HepG2 (cell line): ENCODE measurements at regions not wholly inside any gene's neighbourhood (a gene's known extent, or its start where the extent isn't known, plus 50 kb on each side); places are given as distances from the start of the nearest gene placed in this dataset.

Experiments used
- ATAC-seq: fragments of 200-7000 bp; cut with Tn5 transposase; 3 replicates; pipeline ENCODE4 v1.9.1; 2020; ENCODE audit warnings: mild to moderate bottlenecking, moderate library complexity
- BruUV-seq: library from RNA; stranded (reverse); fragments of 400-500 nt; replicated peaks from 2 replicates; lab custom pipeline; 2021; lab: Mats Ljungman, UMichigan
- CTCF ChIA-PET: fragments of 300-600 bp; formaldehyde crosslinking; extraction: SDS; loops from one replicate; lab custom pipeline; 2021; ENCODE audit warnings: low total read pairs, inconsistent platforms, low intra/inter-chr PET ratio; lab: Yijun Ruan, JAX
- POLR2A ChIA-PET: fragments of 350-600 bp; sonication (Branson Sonifier 250); formaldehyde crosslinking; loops from one replicate; lab custom pipeline; 2020; ENCODE audit warnings: antibody characterized with exemption, inconsistent platforms; lab: Yijun Ruan, JAX
- DNase-seq: peaks from one replicate; pipeline ENCODE4 v3.0.0-alpha.2; 2015; ENCODE audit warnings: low spot score
- FAIRE-seq: peaks from 3 replicates; lab custom pipeline; 2011; peaks lifted over from hg19 to GRCh38; lab: Jason Lieb, UNC
- H2AFZ ChIP-seq: one replicate; pipeline ENCODE4 v1.6.1; 2011; ENCODE audit warnings: low read length, inconsistent platforms
- H3K27ac ChIP-seq: fragments of 300-600 bp; 3 replicates; pipeline ENCODE4 v1.8.0; 2011; ENCODE audit warnings: mixed run types, mild to moderate bottlenecking, mixed read lengths, low read length, inconsistent platforms; ENCODE audit not compliant: insufficient read depth; ENCODE audit errors: extremely low read length
- H3K27me3 ChIP-seq, 2 experiments: fragments of 200-600 bp in 1 of 2; 2 replicates in 1 of 2; 3 replicates in 1 of 2; pipeline versions ENCODE4 v1.6.0 to v1.8.0; 2011; ENCODE audit warnings: low read length in 2 of 2, mild to moderate bottlenecking in 2 of 2, moderate library complexity in 2 of 2, inconsistent platforms in 1 of 2; ENCODE audit not compliant: insufficient read depth in 2 of 2, control insufficient read depth in 1 of 2
- H3K36me3 ChIP-seq, 2 experiments: fragments of 200-600 bp in 1 of 2; replicated peaks in 1 of 2; 2 replicates in 1 of 2; 3 replicates in 1 of 2; pipeline versions ENCODE4 v1.5.1 to v1.8.0; 2011; ENCODE audit warnings: low read length in 2 of 2, inconsistent platforms in 1 of 2; ENCODE audit not compliant: insufficient read depth in 2 of 2, control insufficient read depth in 1 of 2
- H3K4me1 ChIP-seq: 2 replicates; pipeline ENCODE4 v1.5.1; 2012; ENCODE audit warnings: low read length, inconsistent platforms; ENCODE audit not compliant: insufficient read depth
- H3K4me2 ChIP-seq: 2 replicates; pipeline ENCODE4 v1.6.0; 2011; ENCODE audit warnings: low read depth, low read length, inconsistent platforms
- H3K4me3 ChIP-seq, 3 experiments: fragments of 200-600 bp in 1 of 3; sonication (generic), shearing (Covaris generic) in 1 of 3; replicated peaks in 1 of 3; 2 replicates each; pipeline ENCODE4 v1.5.1; 2011 to 2016; ENCODE audit warnings: low read length in 3 of 3, inconsistent platforms in 2 of 3, low read depth in 2 of 3, mild to moderate bottlenecking in 2 of 3, control low read depth in 1 of 3, mixed read lengths in 1 of 3; ENCODE audit not compliant: insufficient read depth in 1 of 3
- H3K79me2 ChIP-seq: one replicate; pipeline ENCODE4 v1.6.1; 2011; ENCODE audit warnings: low read length, inconsistent platforms; ENCODE audit not compliant: insufficient read depth
- H3K9ac ChIP-seq: 2 replicates; pipeline ENCODE4 v1.6.0; 2011; ENCODE audit warnings: mild to moderate bottlenecking, low read depth, low read length, inconsistent platforms; ENCODE audit not compliant: insufficient read depth
- H3K9me3 ChIP-seq: 2 replicates; pipeline ENCODE4 v1.5.1; 2012; ENCODE audit warnings: mild to moderate bottlenecking, low read length
- H4K20me1 ChIP-seq: 2 replicates; pipeline ENCODE4 v1.6.0; 2011; ENCODE audit warnings: inconsistent platforms, mild to moderate bottlenecking, low read length, moderate library complexity; ENCODE audit not compliant: insufficient read depth
- BRCA1 ChIP-seq: sonication (generic); formaldehyde crosslinking; IDR thresholded peaks from 2 replicates; pipeline ENCODE4 v1.4.0; 2020; ENCODE audit warnings: missing genetic modification reagents
- KAT8 ChIP-seq: IDR thresholded peaks from 2 replicates; pipeline ENCODE4 v1.6.1; 2016; ENCODE audit warnings: missing genetic modification reagents, missing compliant biosample characterization
- RXRA ChIP-seq: sonication (generic); formaldehyde crosslinking; IDR thresholded peaks from 2 replicates; pipeline ENCODE4 v1.5.1; 2020; ENCODE audit warnings: missing genetic modification reagents
- SNRNP70 ChIP-seq: fragments of 200-400 bp; formaldehyde crosslinking; IDR thresholded peaks from 2 replicates; pipeline ENCODE4 v1.6.1; 2017; ENCODE audit warnings: mild to moderate bottlenecking, low read depth, low read length, moderate library complexity
- SOX5 ChIP-seq: IDR thresholded peaks from 2 replicates; pipeline ENCODE4 v1.6.1; 2016; ENCODE audit warnings: borderline replicate concordance
- SP2 ChIP-seq: sonication (generic); formaldehyde crosslinking; IDR thresholded peaks from 2 replicates; pipeline ENCODE4 v1.5.1; 2020; ENCODE audit warnings: mild to moderate bottlenecking, missing genetic modification reagents
- ZNF121 ChIP-seq: sonication (generic); formaldehyde crosslinking; IDR thresholded peaks from 2 replicates; pipeline ENCODE4 v1.5.0; 2020; ENCODE audit warnings: mild to moderate bottlenecking, missing genetic modification reagents
- WGBS: methylation state at CpG from one replicate; pipeline ENCODE4 v1.1.6; 2017; ENCODE audit warnings: low lambda C conversion rate; 5-methylcytosine and 5-hydroxymethylcytosine counted together
- in situ Hi-C: cut with HindIII; loops from 2 replicates; pipeline ENCODE4 v1.10.0; 2017; ENCODE audit warnings: low pct_unique_long_range_greater_than_20kb; ENCODE audit not compliant: extremely low pct_ligation_motif_present
- intact Hi-C: fragments of 100-400 bp; cut with micrococcal nuclease; formaldehyde crosslinking; loops from one replicate; pipeline ENCODE4 v1.10.0; 2022; ENCODE audit not compliant: unreplicated experiment
- TF ChIP-seq, protein P1 (sequence below), 2 experiments: fragments of 450-650 bp in 1 of 2; sonication (generic) in 1 of 2; formaldehyde crosslinking in 1 of 2; IDR thresholded peaks; 2 replicates each; pipeline versions ENCODE4 v1.6.1 to v1.8.0; 2016 to 2022; ENCODE audit warnings: antibody characterized with exemption in 1 of 2, mild to moderate bottlenecking in 1 of 2, missing genetic modification reagents in 1 of 2

- Histone ChIP-seq H3K4me2 (no peak overlapping the region), H2AFZ (no peak overlapping the region), H4K20me1 (no peaks in the 10 kb centered on the region), H3K79me2 (no peaks in the 10 kb centered on the region), H3K36me3 (no peaks in the 10 kb centered on the region), H3K4me3 (no peak overlapping the region), H3K27me3 (no peaks in the 10 kb centered on the region; a peak in 1 of 5 replicates), H3K9ac (no peak overlapping the region), H3K27ac (no peak overlapping the region), H3K9me3 (no peaks in the 10 kb centered on the region), H3K4me1 (no peaks in the 10 kb centered on the region)
- intact Hi-C loops, result no loop called here
- ATAC-seq (no peak), DNase-seq (no peak), FAIRE-seq (no peak)
- in situ Hi-C loops, result no loop called here
- 44% methylated on average over 4 of the region's 4 CpGs for WGBS
- BruUV-seq, result no TSS peak
- POLR2A ChIA-PET, result no interaction called here
- CTCF ChIA-PET, result no interaction called here
- TF ChIP-seq SP2 (CRISPR knock-in tag), result no peak
- TF ChIP-seq BRCA1 (CRISPR knock-in tag), result no peak
- no peak for TF ChIP-seq ZNF121 (CRISPR knock-in tag)
- TF ChIP-seq SOX5 (CRISPR knock-in tag), result no peak
- TF ChIP-seq SNRNP70, result no peak
These were observed 54.4 kb upstream of the FABP6 start for GRCh38 chr5:160174780-160175437.

- WGBS, result 15% methylated on average over 5 of the region's 5 CpGs
- no peak for DNase-seq
- ChIA-PET CTCF (no interaction called here), POLR2A (no interaction called here)
- Histone ChIP-seq H3K9ac (no peak overlapping the region), H3K9me3 (no peaks in the 10 kb centered on the region), H3K79me2 (no peaks in the 10 kb centered on the region), H3K27me3 (no peaks in the 10 kb centered on the region; a peak in 1 of 5 replicates), H4K20me1 (no peaks in the 10 kb centered on the region), H3K27ac (no peak overlapping the region), H3K36me3 (no peaks in the 10 kb centered on the region), H3K4me3 (no peak overlapping the region), H3K4me1 (no peaks in the 10 kb centered on the region), H3K4me2 (no peak overlapping the region), H2AFZ (no peak overlapping the region)
- no peak for FAIRE-seq
- no peak for ATAC-seq
- BruUV-seq, result no TSS peak
- in situ Hi-C loops, result no loop called here
- intact Hi-C loops, result no loop called here
- no peak for TF ChIP-seq RXRA (CRISPR knock-in tag)
- no peak for TF ChIP-seq KAT8 (CRISPR knock-in tag)
- TF ChIP-seq, protein P1, sequence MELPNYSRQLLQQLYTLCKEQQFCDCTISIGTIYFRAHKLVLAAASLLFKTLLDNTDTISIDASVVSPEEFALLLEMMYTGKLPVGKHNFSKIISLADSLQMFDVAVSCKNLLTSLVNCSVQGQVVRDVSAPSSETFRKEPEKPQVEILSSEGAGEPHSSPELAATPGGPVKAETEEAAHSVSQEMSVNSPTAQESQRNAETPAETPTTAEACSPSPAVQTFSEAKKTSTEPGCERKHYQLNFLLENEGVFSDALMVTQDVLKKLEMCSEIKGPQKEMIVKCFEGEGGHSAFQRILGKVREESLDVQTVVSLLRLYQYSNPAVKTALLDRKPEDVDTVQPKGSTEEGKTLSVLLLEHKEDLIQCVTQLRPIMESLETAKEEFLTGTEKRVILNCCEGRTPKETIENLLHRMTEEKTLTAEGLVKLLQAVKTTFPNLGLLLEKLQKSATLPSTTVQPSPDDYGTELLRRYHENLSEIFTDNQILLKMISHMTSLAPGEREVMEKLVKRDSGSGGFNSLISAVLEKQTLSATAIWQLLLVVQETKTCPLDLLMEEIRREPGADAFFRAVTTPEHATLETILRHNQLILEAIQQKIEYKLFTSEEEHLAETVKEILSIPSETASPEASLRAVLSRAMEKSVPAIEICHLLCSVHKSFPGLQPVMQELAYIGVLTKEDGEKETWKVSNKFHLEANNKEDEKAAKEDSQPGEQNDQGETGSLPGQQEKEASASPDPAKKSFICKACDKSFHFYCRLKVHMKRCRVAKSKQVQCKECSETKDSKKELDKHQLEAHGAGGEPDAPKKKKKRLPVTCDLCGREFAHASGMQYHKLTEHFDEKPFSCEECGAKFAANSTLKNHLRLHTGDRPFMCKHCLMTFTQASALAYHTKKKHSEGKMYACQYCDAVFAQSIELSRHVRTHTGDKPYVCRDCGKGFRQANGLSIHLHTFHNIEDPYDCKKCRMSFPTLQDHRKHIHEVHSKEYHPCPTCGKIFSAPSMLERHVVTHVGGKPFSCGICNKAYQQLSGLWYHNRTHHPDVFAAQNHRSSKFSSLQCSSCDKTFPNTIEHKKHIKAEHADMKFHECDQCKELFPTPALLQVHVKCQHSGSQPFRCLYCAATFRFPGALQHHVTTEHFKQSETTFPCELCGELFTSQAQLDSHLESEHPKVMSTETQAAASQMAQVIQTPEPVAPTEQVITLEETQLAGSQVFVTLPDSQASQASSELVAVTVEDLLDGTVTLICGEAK (IDR thresholded peaks at IDR 0.05), result no peak
- TF ChIP-seq, protein P1 (CRISPR knock-in tag; IDR thresholded peaks at IDR 0.05), result no peak
These were observed 55.0 kb upstream of the FABP6 start for GRCh38 chr5:160174290-160174689.
